CD14-positive monocyte (primary cell): ENCODE measurements at regions not wholly inside any gene's neighbourhood (a gene's known extent, or its start where the extent isn't known, plus 50 kb on each side); places are given as distances from the start of the nearest gene placed in this dataset.

ENCODE experiments used
- DNase-seq, 3 donors: peaks; one replicate each; pipeline ENCODE4 v3.0.0-alpha.2; 2011 to 2022
- H2AFZ ChIP-seq: 2 replicates; pipeline ENCODE4 v1.6.0; 2012; ENCODE audit warnings: mild to moderate bottlenecking, low read depth, low read length, inconsistent platforms; ENCODE audit not compliant: insufficient read depth, poor library complexity, severe bottlenecking
- H3K27ac ChIP-seq, 2 donors: 1 replicate in 1 of 2; 2 replicates in 1 of 2; pipeline ENCODE4 v1.5.1; 2012 to 2013; ENCODE audit warnings: low read length in 2 of 2, control low read depth in 1 of 2, inconsistent platforms in 1 of 2, low read depth in 1 of 2, mild to moderate bottlenecking in 1 of 2
- H3K27me3 ChIP-seq, 2 donors: one replicate each; pipeline versions ENCODE4 v1.6.0 to v1.6.1; 2011 to 2013; ENCODE audit warnings: low read length in 2 of 2; ENCODE audit not compliant: control insufficient read depth in 2 of 2, insufficient read depth in 2 of 2
- H3K36me3 ChIP-seq, 2 donors: replicated peaks in 1 of 2; 1 replicate in 1 of 2; 2 replicates in 1 of 2; pipeline versions ENCODE4 v1.5.1 to v1.6.1; 2012 to 2013; ENCODE audit warnings: low read length in 2 of 2, control low read depth in 1 of 2, inconsistent platforms in 1 of 2, mild to moderate bottlenecking in 1 of 2; ENCODE audit not compliant: insufficient read depth in 2 of 2, control insufficient read depth in 1 of 2
- H3K4me1 ChIP-seq, 2 donors: 1 replicate in 1 of 2; 2 replicates in 1 of 2; pipeline versions ENCODE4 v1.5.1 to v1.6.1; 2012 to 2013; ENCODE audit warnings: low read length in 2 of 2, control low read depth in 1 of 2, inconsistent platforms in 1 of 2, mild to moderate bottlenecking in 1 of 2, moderate library complexity in 1 of 2; ENCODE audit not compliant: insufficient read depth in 2 of 2, control insufficient read depth in 1 of 2
- H3K4me2 ChIP-seq: replicated peaks from 2 replicates; pipeline ENCODE3; 2012; ENCODE audit warnings: low read length, moderate library complexity, mild to moderate bottlenecking; ENCODE audit not compliant: poor library complexity, severe bottlenecking; ENCODE audit errors: extremely low read depth
- H3K4me3 ChIP-seq, 3 experiments: fragments of 200-600 bp in 1 of 3; sonication (generic) in 1 of 3; replicated peaks in 1 of 3; 1 replicate in 2 of 3; 2 replicates in 1 of 3; pipeline ENCODE4 v1.5.1; 2011 to 2013; ENCODE audit warnings: low read length in 3 of 3, mild to moderate bottlenecking in 3 of 3, control low read depth in 2 of 3, low read depth in 2 of 3, inconsistent platforms in 1 of 3, moderate library complexity in 1 of 3
- H3K79me2 ChIP-seq: 2 replicates; pipeline ENCODE4 v1.6.0; 2012; ENCODE audit warnings: mild to moderate bottlenecking, control low read depth, inconsistent platforms, low read length, moderate library complexity; ENCODE audit not compliant: insufficient read depth
- H3K9ac ChIP-seq: 2 replicates; pipeline ENCODE4 v1.6.0; 2017; ENCODE audit warnings: low read length, mild to moderate bottlenecking; ENCODE audit not compliant: insufficient read depth, poor library complexity, severe bottlenecking
- H3K9me3 ChIP-seq, 2 donors: replicated peaks in 1 of 2; 1 replicate in 1 of 2; 2 replicates in 1 of 2; pipeline versions ENCODE4 v1.5.1 to v1.6.1; 2012 to 2013; ENCODE audit warnings: low read length in 2 of 2, control low read depth in 1 of 2; ENCODE audit not compliant: control insufficient read depth in 1 of 2, insufficient read depth in 1 of 2
- H4K20me1 ChIP-seq: 2 replicates; pipeline ENCODE4 v1.6.0; 2012; ENCODE audit warnings: mild to moderate bottlenecking, low read length, control low read depth, moderate library complexity; ENCODE audit not compliant: insufficient read depth
- H3K27ac Mint-ChIP-seq, 7 donors: one replicate each; pipeline ENCODE4 v1.8.0; 2020; ENCODE audit warnings: mild to moderate bottlenecking in 7 of 7, mixed read lengths in 7 of 7, moderate library complexity in 6 of 7, inconsistent platforms in 2 of 7
- H3K27me3 Mint-ChIP-seq, 3 donors: one replicate each; pipeline ENCODE4 v1.8.0; 2021 to 2022; ENCODE audit warnings: low read depth in 3 of 3, mild to moderate bottlenecking in 3 of 3, mixed read lengths in 3 of 3, moderate library complexity in 3 of 3, inconsistent platforms in 1 of 3
- H3K36me3 Mint-ChIP-seq, 2 donors: one replicate each; pipeline ENCODE4 v1.8.0; 2020; ENCODE audit warnings: mixed read lengths in 2 of 2, inconsistent platforms in 1 of 2, mild to moderate bottlenecking in 1 of 2
- H3K4me1 Mint-ChIP-seq: one replicate; pipeline ENCODE4 v1.8.0; 2020; ENCODE audit warnings: mild to moderate bottlenecking, mixed read lengths
- H3K4me3 Mint-ChIP-seq, 2 donors: one replicate each; pipeline ENCODE4 v1.8.0; 2020; ENCODE audit warnings: mild to moderate bottlenecking in 2 of 2, mixed read lengths in 2 of 2, moderate library complexity in 1 of 2
- H3K9me3 Mint-ChIP-seq, 7 donors: one replicate each; pipeline ENCODE4 v1.8.0; 2020 to 2022; ENCODE audit warnings: mixed read lengths in 7 of 7, mild to moderate bottlenecking in 6 of 7, moderate library complexity in 6 of 7, inconsistent platforms in 2 of 7
- CTCF ChIP-seq: fragments of 200-600 bp; IDR thresholded peaks from one replicate; pipeline ENCODE4 v1.8.0; 2022; ENCODE audit warnings: antibody characterized with exemption, mild to moderate bottlenecking
- intact Hi-C, 2 donors: fragments of 100-400 bp; cut with micrococcal nuclease; formaldehyde crosslinking; loops; one replicate each; pipeline versions ENCODE4 v1.15.0 to v1.15.1; 2023

DNA sequence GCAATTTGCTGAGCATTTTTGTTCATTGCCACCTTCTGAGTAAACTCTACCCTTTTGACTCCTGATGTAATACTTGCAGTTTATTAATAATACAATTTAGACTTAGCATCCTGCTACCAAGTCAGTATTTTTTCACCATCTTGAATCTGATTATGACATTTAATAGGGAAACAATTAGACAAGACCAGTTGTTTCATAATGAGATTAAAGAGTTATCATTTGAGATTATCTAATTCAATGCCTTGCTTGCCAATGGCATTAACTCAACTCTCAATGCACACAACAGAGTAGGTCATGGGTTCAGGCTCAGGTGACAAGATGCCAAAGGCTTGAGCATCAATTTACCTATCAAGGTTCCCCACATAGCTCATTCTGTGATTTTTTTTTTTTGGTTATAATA lies 488.4 kb downstream of the DISC1 start:
- Mint-ChIP-seq H3K9me3 (peaks cover 0 to 8% (median 4%) of the 10 kb centered on the region in 7 donors), H3K27me3 (peaks cover 7 to 22% (median 16%) of the 10 kb centered on the region in 3 donors)

GRCh38 chr1:232112076-232112475 lies 485.5 kb downstream of the DISC1 start:
- no peaks in the 10 kb centered on the region for H3K4me1 Mint-ChIP-seq
- Histone ChIP-seq H3K36me3 (no peaks in the 10 kb centered on the region), H3K4me1 (no peaks in the 10 kb centered on the region), H4K20me1 (no peaks in the 10 kb centered on the region), H3K4me3 (no peak overlapping the region), H3K27me3 (peaks cover 20 to 22% of the 10 kb centered on the region in 2 donors), H3K27ac (no peak overlapping the region), H3K9ac (no peak overlapping the region), H2AFZ (no peak overlapping the region), H3K9me3 (no peaks in the 10 kb centered on the region), H3K4me2 (no peak overlapping the region), H3K79me2 (no peaks in the 10 kb centered on the region)
- intact Hi-C loops, result no loop called here
- no peak overlapping the region for H3K4me3 Mint-ChIP-seq
- H3K27me3 Mint-ChIP-seq, result peaks cover 4 to 19% (median 14%) of the 10 kb centered on the region in 3 donors
- peaks cover 0 to 7% (median 0%) of the 10 kb centered on the region in 7 donors for H3K9me3 Mint-ChIP-seq
- DNase-seq, result no peak
- TF ChIP-seq CTCF, result no peak
- H3K36me3 Mint-ChIP-seq, result no peaks in the 10 kb centered on the region
- H3K27ac Mint-ChIP-seq, result no peak overlapping the region

More for the DNA sequence above, 488.4 kb downstream of the DISC1 start:
- Histone ChIP-seq H3K4me2 (no peak overlapping the region), H3K79me2 (no peaks in the 10 kb centered on the region), H3K27ac (no peak overlapping the region), H3K9me3 (no peaks in the 10 kb centered on the region), H3K36me3 (no peaks in the 10 kb centered on the region), H3K9ac (no peak overlapping the region), H3K4me3 (no peak overlapping the region), H4K20me1 (no peaks in the 10 kb centered on the region), H2AFZ (no peak overlapping the region), H3K4me1 (no peaks in the 10 kb centered on the region), H3K27me3 (peaks cover 18 to 20% of the 10 kb centered on the region in 2 donors)
- Mint-ChIP-seq H3K36me3 (no peaks in the 10 kb centered on the region), H3K4me3 (no peak overlapping the region), H3K4me1 (no peaks in the 10 kb centered on the region), H3K27ac (no peak overlapping the region)
- no peak for TF ChIP-seq CTCF
- no peak for DNase-seq
- intact Hi-C loops, result no loop called here
